Cortex of kidney (tissue), 1 donor: ENCODE measurements at regions not wholly inside any gene's neighbourhood (a gene's known extent, or its start where the extent isn't known, plus 50 kb on each side); places are given as distances from the start of the nearest gene placed in this dataset.
"Not testable (repeated sequence)": the region's sequence is repeated elsewhere in the genome, so short reads cannot be mapped to it uniquely, and the experiment has no call there.

Experiments
- DNase-seq: peaks from one replicate; lab custom pipeline; 2025; lab: John Stamatoyannopoulos, UW

- no peak for DNase-seq
These were observed 195.5 kb downstream of the SLITRK6 start for GRCh38 chr13:85603735-85604134.

- no peak for DNase-seq
These were observed 197.7 kb downstream of the SLITRK6 start for GRCh38 chr13:85601526-85601925.

GRCh38 chr13:85597790-85598500 lies 201.3 kb downstream of the SLITRK6 start:
- DNase-seq: no peak

- DNase-seq: no peak
These were observed 207.0 kb downstream of the SLITRK6 start for GRCh38 chr13:85592211-85592610.

GRCh38 chr13:85590231-85590931 lies 208.8 kb downstream of the SLITRK6 start:
- DNase-seq: no peak

- DNase-seq: no peak
These were observed 210.2 kb downstream of the SLITRK6 start for GRCh38 chr13:85589021-85589420.

- no peak for DNase-seq
These were observed 210.9 kb downstream of the SLITRK6 start for GRCh38 chr13:85588359-85588758.

GRCh38 chr13:85586856-85587255 lies 212.4 kb downstream of the SLITRK6 start:
- DNase-seq: no peak

GRCh38 chr13:85586422-85586831 lies 212.8 kb downstream of the SLITRK6 start:
- no peak for DNase-seq

- no peak for DNase-seq
These were observed 216.3 kb downstream of the SLITRK6 start for GRCh38 chr13:85582890-85583289.

GRCh38 chr13:85575110-85575509 lies 224.1 kb downstream of the SLITRK6 start:
- DNase-seq: no peak

GRCh38 chr13:85567909-85568308 lies 231.3 kb downstream of the SLITRK6 start:
- no peak for DNase-seq

GRCh38 chr13:85565652-85566051 lies 233.6 kb downstream of the SLITRK6 start:
- DNase-seq: no peak

- no peak for DNase-seq
These were observed 234.6 kb downstream of the SLITRK6 start for GRCh38 chr13:85564598-85564997.

- DNase-seq: no peak
These were observed 236.9 kb downstream of the SLITRK6 start for GRCh38 chr13:85562282-85562681.

- no peak for DNase-seq
These were observed 241.3 kb downstream of the SLITRK6 start for GRCh38 chr13:85557691-85558467.

- no peak for DNase-seq
These were observed 248.2 kb downstream of the SLITRK6 start for GRCh38 chr13:85551012-85551411.

- no peak for DNase-seq
These were observed 249.4 kb downstream of the SLITRK6 start for GRCh38 chr13:85549819-85550218.

GRCh38 chr13:85548845-85549244 lies 250.4 kb downstream of the SLITRK6 start:
- not testable (repeated sequence) for DNase-seq

- no peak for DNase-seq
These were observed 253.4 kb downstream of the SLITRK6 start for GRCh38 chr13:85545771-85546170.

- no peak for DNase-seq
These were observed 254.5 kb downstream of the SLITRK6 start for GRCh38 chr13:85544756-85545155.

- no peak for DNase-seq
These were observed 256.1 kb downstream of the SLITRK6 start for GRCh38 chr13:85543144-85543543.

GRCh38 chr13:85541476-85541875 lies 257.7 kb downstream of the SLITRK6 start:
- no peak for DNase-seq
